ENCODE measurements at regions not wholly inside any gene's neighbourhood (a gene's known extent, or its start where the extent isn't known, plus 50 kb on each side); places are given as distances from the start of the nearest gene placed in this dataset.
"Not testable (repeated sequence)": the region's sequence is repeated elsewhere in the genome, so short reads cannot be mapped to it uniquely, and the experiment has no call there.

DNA sequence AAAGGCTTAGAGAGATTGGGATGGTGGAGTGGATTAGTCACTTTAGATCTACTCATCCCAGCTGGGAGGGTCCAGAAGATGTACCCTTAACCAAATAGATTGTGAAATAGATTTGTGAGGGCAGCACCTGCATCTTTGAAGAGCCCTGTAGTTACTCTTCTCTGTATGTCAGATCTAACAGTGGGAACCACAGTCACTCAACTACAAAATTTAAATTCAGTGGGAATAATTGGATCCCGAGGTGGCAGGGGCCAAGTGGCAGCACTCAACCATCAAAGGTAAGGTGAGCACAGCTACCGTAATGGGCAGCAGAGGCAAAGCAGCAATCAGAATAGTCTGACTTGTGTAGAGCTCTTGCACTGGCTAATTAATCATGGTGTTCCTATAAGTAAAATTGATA lies 99.5 kb upstream of the POU3F1 start:
- not testable (repeated sequence) for H3K4me1 ChIP-seq (ENCODE audit: control insufficient read depth, insufficient read depth, low read length); H3K4me3 ChIP-seq (ENCODE audit: low read length in 2 of 2); H3K9me3 ChIP-seq (ENCODE audit: control insufficient read depth in 2 of 2, low read length in 2 of 2); H3K9ac ChIP-seq (ENCODE audit: low read length in 2 of 2); H3K27me3 ChIP-seq (ENCODE audit: control insufficient read depth in 1 of 2, insufficient read depth in 2 of 2, low read length in 2 of 2); H3K27ac ChIP-seq (ENCODE audit: low read length); H3K36me3 ChIP-seq (ENCODE audit: control insufficient read depth in 2 of 2, insufficient read depth in 2 of 2, low read length in 2 of 2)

DNA sequence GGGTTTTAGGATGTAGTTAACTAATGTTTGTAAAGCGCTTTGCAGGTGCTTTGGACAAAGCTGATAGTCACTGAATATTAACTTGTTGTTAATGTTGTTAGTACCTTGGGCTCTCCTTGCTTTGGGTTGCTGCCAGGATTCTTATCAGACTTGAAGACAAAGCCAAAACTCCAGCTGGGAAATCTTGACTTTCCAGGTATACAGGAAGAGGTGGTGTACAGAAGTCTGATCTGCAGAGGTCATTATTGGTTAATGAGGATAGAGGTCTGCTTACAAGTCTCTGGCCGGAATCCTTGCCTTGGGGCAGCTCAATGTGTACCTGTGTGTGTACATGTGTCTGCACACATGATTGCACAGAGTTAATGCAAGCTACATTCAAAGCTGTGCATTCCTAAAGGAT lies 96.0 kb upstream of the POU3F1 start:
- H3K4me3 ChIP-seq (ENCODE audit: low read length in 2 of 2), result no peak overlapping the region
- H3K4me1 ChIP-seq (ENCODE audit: control insufficient read depth, insufficient read depth, low read length), result peaks cover 25% of the 10 kb centered on the region
- H3K9ac ChIP-seq (ENCODE audit: low read length in 2 of 2), result no peak overlapping the region
- H3K27ac ChIP-seq (ENCODE audit: low read length), result no peak overlapping the region
- H3K9me3 ChIP-seq (ENCODE audit: control insufficient read depth in 2 of 2, low read length in 2 of 2), result no peaks in the 10 kb centered on the region
- peaks cover 2 to 12% of the 10 kb centered on the region in 2 donors for H3K27me3 ChIP-seq (ENCODE audit: control insufficient read depth in 1 of 2, insufficient read depth in 2 of 2, low read length in 2 of 2)
- no peaks in the 10 kb centered on the region for H3K36me3 ChIP-seq (ENCODE audit: control insufficient read depth in 2 of 2, insufficient read depth in 2 of 2, low read length in 2 of 2)

DNA sequence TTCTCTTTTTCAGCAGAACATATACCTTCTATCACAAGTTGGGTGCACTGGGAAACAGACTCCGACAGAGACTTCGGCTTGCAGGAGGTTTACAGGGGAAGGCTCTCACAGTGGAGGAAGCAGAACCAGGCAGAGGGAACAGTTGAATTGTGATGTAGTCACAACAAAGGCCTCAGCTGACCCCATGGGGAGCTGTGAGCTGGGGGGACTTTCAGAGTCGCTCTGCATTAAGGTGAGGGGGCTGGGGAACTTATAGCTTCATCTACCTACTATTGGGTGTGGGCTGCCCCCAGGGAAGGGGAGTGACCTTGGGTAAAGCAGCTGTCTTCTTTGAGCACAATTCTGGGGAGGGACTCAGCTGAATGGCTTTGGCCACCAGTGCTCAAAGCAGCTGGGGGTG lies 94.9 kb upstream of the POU3F1 start:
- Histone ChIP-seq H3K36me3 (ENCODE audit: control insufficient read depth in 2 of 2, insufficient read depth in 2 of 2, low read length in 2 of 2) (no peaks in the 10 kb centered on the region), H3K9me3 (ENCODE audit: control insufficient read depth in 2 of 2, low read length in 2 of 2) (no peaks in the 10 kb centered on the region), H3K27me3 (ENCODE audit: control insufficient read depth in 1 of 2, insufficient read depth in 2 of 2, low read length in 2 of 2) (peaks cover 11 to 18% of the 10 kb centered on the region in 2 donors), H3K9ac (ENCODE audit: low read length in 2 of 2) (no peak overlapping the region), H3K4me3 (ENCODE audit: low read length in 2 of 2) (no peak overlapping the region), H3K4me1 (ENCODE audit: control insufficient read depth, insufficient read depth, low read length) (peaks cover 25% of the 10 kb centered on the region), H3K27ac (ENCODE audit: low read length) (no peak overlapping the region)

DNA sequence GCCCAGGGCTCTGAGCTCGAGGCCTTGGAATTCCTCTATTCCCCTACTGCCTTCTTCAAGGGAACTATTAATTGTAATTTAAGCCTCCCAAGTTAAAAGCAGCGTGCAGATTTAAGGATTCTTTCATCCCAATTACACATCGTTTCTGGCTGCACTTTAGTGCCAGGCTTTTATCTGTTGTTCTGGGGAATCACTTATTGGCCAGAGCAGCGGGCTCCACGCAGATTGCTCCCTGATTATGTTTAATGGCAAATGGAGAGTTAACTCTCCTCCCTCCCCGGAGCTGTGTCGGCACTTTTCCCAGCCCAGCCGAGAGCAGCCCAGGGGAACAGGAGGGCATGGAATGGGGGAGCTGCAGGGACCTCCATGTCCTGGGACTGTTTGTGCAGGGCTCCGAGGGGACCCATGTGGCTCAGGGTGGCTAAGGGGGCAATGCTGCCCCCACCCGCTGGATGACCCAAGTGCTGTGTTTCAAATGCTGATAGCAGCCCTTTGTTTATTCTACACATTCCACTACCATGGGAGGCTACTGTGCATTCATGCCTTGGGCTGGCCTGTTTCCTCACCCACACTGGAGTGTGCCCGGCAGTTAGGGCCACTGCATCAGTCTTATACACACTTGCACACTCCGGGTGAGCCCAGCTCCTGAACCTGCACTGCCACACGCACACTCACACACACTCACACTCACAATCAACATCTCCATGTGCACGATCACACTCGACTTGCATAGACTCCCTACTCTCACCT lies 93.3 kb upstream of the POU3F1 start:
- Histone ChIP-seq H3K9ac (ENCODE audit: low read length in 2 of 2) (peak overlapping the region in 1 of 2 donors; percentile 1), H3K4me1 (ENCODE audit: control insufficient read depth, insufficient read depth, low read length) (peaks cover 25% of the 10 kb centered on the region), H3K27ac (ENCODE audit: low read length) (no peak overlapping the region), H3K4me3 (ENCODE audit: low read length in 2 of 2) (peak overlapping the region in 1 of 2 donors; percentile 29), H3K36me3 (ENCODE audit: control insufficient read depth in 2 of 2, insufficient read depth in 2 of 2, low read length in 2 of 2) (no peaks in the 10 kb centered on the region), H3K27me3 (ENCODE audit: control insufficient read depth in 1 of 2, insufficient read depth in 2 of 2, low read length in 2 of 2) (peaks cover 17 to 29% of the 10 kb centered on the region in 2 donors), H3K9me3 (ENCODE audit: control insufficient read depth in 2 of 2, low read length in 2 of 2) (no peaks in the 10 kb centered on the region)

DNA sequence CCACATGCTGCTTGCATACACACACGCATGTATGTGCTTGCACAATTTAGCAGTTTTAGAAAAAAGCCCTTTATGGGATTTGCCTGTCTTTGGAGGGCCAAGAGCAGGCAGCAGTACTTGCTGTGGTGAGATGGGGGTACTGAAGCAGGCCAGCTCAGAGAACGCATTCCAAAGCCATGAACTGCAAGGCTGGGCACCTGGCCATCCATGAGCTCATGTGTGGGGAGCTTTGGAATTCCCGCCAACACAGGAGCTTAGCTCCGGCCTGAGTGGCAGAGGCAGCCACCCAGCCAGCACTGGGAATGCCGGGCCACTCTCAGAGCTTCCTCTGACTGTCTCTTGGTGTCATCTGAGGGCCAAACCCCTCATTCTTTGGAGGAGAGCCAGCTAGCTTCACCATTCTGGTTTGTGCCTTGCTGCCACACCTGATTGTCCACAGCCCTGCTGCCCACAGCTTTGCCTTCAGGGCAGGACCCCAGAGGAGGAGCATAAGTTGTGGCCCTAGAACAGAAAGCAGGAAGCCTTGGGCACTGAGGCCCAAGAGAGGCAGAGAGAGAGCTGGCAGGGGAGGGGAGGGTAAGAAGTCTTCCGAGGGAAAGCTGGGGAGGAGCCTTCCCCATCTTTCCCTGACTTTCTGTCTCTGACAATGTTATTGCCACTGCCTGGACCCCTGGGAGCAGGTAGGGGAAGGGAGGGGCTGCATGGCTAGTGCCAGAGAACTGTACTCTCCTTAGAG lies 92.1 kb upstream of the POU3F1 start:
- no peaks in the 10 kb centered on the region for H3K9me3 ChIP-seq (ENCODE audit: control insufficient read depth in 2 of 2, low read length in 2 of 2)
- H3K9ac ChIP-seq (ENCODE audit: low read length in 2 of 2), result peak overlapping the region; percentile 35 to 58
- peak overlapping the region; percentile 49 for H3K27ac ChIP-seq (ENCODE audit: low read length)
- no peaks in the 10 kb centered on the region for H3K36me3 ChIP-seq (ENCODE audit: control insufficient read depth in 2 of 2, insufficient read depth in 2 of 2, low read length in 2 of 2)
- peaks cover 23 to 34% of the 10 kb centered on the region in 2 donors for H3K27me3 ChIP-seq (ENCODE audit: control insufficient read depth in 1 of 2, insufficient read depth in 2 of 2, low read length in 2 of 2)
- peak overlapping the region in 1 of 2 donors; percentile 35 for H3K4me3 ChIP-seq (ENCODE audit: low read length in 2 of 2)
- peaks cover 25% of the 10 kb centered on the region for H3K4me1 ChIP-seq (ENCODE audit: control insufficient read depth, insufficient read depth, low read length)

DNA sequence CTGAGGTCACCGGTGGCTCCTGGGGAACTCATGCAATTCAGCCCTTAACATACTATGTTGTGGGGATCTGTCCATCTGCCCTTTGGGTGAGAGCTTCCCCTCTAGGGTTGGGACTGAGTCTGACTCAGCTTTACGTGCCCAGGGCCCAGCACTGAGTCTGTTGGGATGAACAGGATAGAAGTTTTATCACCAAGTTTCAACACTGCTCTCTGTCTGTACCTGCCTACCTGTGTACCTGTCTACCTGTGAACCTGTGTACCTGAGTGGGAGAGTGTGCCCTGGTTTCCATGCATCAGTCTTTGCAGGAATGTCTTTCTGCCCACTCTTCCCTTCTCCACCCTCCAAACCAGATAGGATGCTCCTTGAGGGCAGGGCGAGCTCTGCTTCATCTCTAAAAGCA lies 90.6 kb upstream of the POU3F1 start:
- Histone ChIP-seq H3K4me3 (ENCODE audit: low read length in 2 of 2) (no peak overlapping the region), H3K9ac (ENCODE audit: low read length in 2 of 2) (no peak overlapping the region), H3K27me3 (ENCODE audit: control insufficient read depth in 1 of 2, insufficient read depth in 2 of 2, low read length in 2 of 2) (peaks cover 23 to 41% of the 10 kb centered on the region in 2 donors), H3K4me1 (ENCODE audit: control insufficient read depth, insufficient read depth, low read length) (peaks cover 25% of the 10 kb centered on the region), H3K36me3 (ENCODE audit: control insufficient read depth in 2 of 2, insufficient read depth in 2 of 2, low read length in 2 of 2) (no peaks in the 10 kb centered on the region), H3K27ac (ENCODE audit: low read length) (no peak overlapping the region), H3K9me3 (ENCODE audit: control insufficient read depth in 2 of 2, low read length in 2 of 2) (no peaks in the 10 kb centered on the region)

DNA sequence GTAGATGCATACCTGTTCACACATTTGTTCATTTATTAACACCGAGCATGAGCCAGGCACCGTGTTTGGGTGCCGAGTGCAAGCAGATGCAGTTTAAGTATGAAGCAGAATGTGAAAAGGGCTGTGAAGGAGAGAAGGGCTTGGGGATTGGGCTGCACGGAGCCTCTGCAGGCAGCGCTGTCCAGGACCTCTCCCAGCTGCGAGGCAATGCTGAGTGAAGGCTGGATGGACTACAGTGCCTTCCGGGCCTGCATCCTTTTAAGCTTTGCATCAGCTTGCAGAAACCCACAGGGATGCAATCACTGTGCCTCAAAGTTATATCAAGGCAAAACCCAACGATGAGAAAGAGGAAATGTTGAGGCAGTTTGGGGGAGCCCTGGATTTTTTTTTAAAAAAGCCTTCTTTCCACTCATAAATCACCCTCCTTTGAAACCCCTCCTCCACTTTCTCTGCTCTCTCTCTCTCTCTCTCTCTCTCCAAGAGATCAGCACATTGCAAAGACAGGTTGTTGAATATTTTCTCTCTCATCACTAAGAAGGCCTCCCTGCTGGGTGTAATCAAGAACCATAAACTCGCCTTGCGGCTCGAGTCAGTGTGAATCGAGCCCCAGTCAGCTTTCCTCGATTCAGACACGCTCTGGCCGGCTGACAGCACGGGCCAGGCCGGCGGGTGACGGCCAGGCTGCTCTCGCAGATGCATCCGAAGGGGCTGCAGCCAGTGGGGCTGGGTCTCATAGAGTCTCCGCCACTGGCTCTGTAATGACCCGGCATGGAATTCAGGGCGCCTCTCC lies 89.2 kb upstream of the POU3F1 start:
- no peak overlapping the region for H3K4me3 ChIP-seq (ENCODE audit: low read length in 2 of 2)
- no peaks in the 10 kb centered on the region for H3K36me3 ChIP-seq (ENCODE audit: control insufficient read depth in 2 of 2, insufficient read depth in 2 of 2, low read length in 2 of 2)
- peaks cover 23 to 47% of the 10 kb centered on the region in 2 donors for H3K27me3 ChIP-seq (ENCODE audit: control insufficient read depth in 1 of 2, insufficient read depth in 2 of 2, low read length in 2 of 2)
- no peaks in the 10 kb centered on the region for H3K9me3 ChIP-seq (ENCODE audit: control insufficient read depth in 2 of 2, low read length in 2 of 2)
- no peak overlapping the region for H3K9ac ChIP-seq (ENCODE audit: low read length in 2 of 2)
- H3K4me1 ChIP-seq (ENCODE audit: control insufficient read depth, insufficient read depth, low read length), result peaks cover 25% of the 10 kb centered on the region
- no peak overlapping the region for H3K27ac ChIP-seq (ENCODE audit: low read length)

DNA sequence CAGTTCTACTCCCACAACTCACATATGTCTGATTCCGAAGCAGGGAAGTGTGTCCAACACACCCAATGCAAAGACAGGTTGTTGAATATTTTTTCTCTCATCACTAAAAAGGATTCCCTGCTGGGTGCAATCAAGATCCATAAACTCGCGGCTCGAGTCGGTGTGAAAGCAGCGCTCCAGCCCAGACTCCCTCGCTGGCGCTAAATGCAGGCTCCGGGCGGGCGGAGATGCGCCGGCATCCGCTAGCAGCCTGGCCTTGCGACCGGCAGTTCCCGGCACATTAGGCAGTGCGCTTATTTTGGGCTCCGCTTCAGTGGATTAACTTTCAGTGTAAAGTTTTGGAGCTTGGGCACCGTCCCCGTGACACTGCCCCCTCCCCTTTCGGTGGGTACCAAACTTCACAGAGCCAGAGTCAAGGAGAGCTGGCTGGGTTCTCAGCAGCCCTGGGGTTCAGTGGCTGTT lies 87.7 kb upstream of the POU3F1 start:
- Histone ChIP-seq H3K9me3 (ENCODE audit: control insufficient read depth in 2 of 2, low read length in 2 of 2) (no peaks in the 10 kb centered on the region), H3K27me3 (ENCODE audit: control insufficient read depth in 1 of 2, insufficient read depth in 2 of 2, low read length in 2 of 2) (peaks cover 26 to 47% of the 10 kb centered on the region in 2 donors), H3K4me1 (ENCODE audit: control insufficient read depth, insufficient read depth, low read length) (peaks cover 12% of the 10 kb centered on the region), H3K36me3 (ENCODE audit: control insufficient read depth in 2 of 2, insufficient read depth in 2 of 2, low read length in 2 of 2) (no peaks in the 10 kb centered on the region), H3K9ac (ENCODE audit: low read length in 2 of 2) (no peak overlapping the region), H3K4me3 (ENCODE audit: low read length in 2 of 2) (peak overlapping the region; percentile 29 to 46), H3K27ac (ENCODE audit: low read length) (no peak overlapping the region)

DNA sequence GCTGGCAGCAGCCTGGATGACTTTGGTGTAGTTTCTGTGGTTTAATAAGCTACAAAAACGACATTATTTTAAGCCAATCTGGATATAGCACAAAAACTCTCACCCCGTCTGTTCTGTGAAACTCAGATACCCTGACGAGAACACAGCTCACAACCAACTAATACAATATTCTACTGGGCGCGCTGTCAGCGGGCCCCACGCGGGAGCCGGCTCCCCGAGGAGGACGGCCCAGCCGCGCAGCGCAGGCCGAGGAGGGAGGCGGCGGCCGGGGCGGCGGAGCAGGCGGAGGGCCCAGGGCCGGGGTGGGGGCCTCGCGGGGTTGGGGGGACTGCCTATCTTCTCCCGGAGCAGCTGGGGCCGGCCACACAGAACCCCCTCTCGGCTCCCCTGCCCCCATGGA lies 87.2 kb upstream of the POU3F1 start:
- no peak overlapping the region for H3K4me3 ChIP-seq (ENCODE audit: low read length in 2 of 2)
- no peak overlapping the region for H3K27ac ChIP-seq (ENCODE audit: low read length)
- H3K27me3 ChIP-seq (ENCODE audit: control insufficient read depth in 1 of 2, insufficient read depth in 2 of 2, low read length in 2 of 2), result peaks cover 26 to 47% of the 10 kb centered on the region in 2 donors
- H3K4me1 ChIP-seq (ENCODE audit: control insufficient read depth, insufficient read depth, low read length), result peaks cover 7% of the 10 kb centered on the region
- H3K9ac ChIP-seq (ENCODE audit: low read length in 2 of 2), result no peak overlapping the region
- H3K9me3 ChIP-seq (ENCODE audit: control insufficient read depth in 2 of 2, low read length in 2 of 2), result no peaks in the 10 kb centered on the region
- no peaks in the 10 kb centered on the region for H3K36me3 ChIP-seq (ENCODE audit: control insufficient read depth in 2 of 2, insufficient read depth in 2 of 2, low read length in 2 of 2)

DNA sequence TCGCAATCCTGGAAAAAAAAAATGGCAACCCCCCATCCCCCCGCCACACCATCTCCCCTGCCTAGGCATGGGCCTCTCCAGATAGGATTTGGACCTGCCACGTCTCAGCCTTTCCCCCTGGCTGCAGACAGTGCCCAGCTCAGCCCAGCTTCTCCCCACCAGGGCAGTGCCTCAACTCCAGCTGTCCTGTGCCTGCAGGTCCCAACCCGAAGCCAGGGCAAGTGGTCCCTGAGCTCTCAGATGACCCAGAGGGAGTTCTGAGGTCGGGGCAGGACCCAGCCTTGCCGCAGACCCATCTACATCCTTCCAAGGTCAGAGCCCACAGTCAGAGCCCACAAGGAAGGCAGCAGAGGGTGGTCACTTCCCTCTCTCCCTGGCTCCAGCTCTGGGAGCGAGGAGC lies 86.7 kb upstream of the POU3F1 start:
- Histone ChIP-seq H3K9me3 (ENCODE audit: control insufficient read depth in 2 of 2, low read length in 2 of 2) (no peaks in the 10 kb centered on the region), H3K36me3 (ENCODE audit: control insufficient read depth in 2 of 2, insufficient read depth in 2 of 2, low read length in 2 of 2) (no peaks in the 10 kb centered on the region), H3K27ac (ENCODE audit: low read length) (no peak overlapping the region), H3K9ac (ENCODE audit: low read length in 2 of 2) (no peak overlapping the region), H3K4me1 (ENCODE audit: control insufficient read depth, insufficient read depth, low read length) (peaks cover 2% of the 10 kb centered on the region), H3K27me3 (ENCODE audit: control insufficient read depth in 1 of 2, insufficient read depth in 2 of 2, low read length in 2 of 2) (peaks cover 26 to 47% of the 10 kb centered on the region in 2 donors), H3K4me3 (ENCODE audit: low read length in 2 of 2) (no peak overlapping the region)
